Common myeloid progenitor, CD34-positive (primary cell): ENCODE measurements at regions not wholly inside any gene's neighbourhood (a gene's known extent, or its start where the extent isn't known, plus 50 kb on each side); places are given as distances from the start of the nearest gene placed in this dataset.

Source experiments
- CTCF ChIA-PET: fragments of 350-600 bp; sonication (Branson Sonifier 250); formaldehyde crosslinking; loops from one replicate; lab custom pipeline; 2021; ENCODE audit warnings: antibody characterized with exemption; lab: Charles Lee
- POLR2A ChIA-PET: fragments of 350-600 bp; sonication (Branson Sonifier 250); formaldehyde crosslinking; loops from one replicate; lab custom pipeline; 2021; ENCODE audit warnings: antibody characterized with exemption; lab: Charles Lee
- DNase-seq, 3 donors: peaks; one replicate each; pipeline versions ENCODE4 v3.0.0 to v3.0.0-alpha.2; 2013
- H3K27ac ChIP-seq, 2 experiments: 1 replicate in 1 of 2; 2 replicates in 1 of 2; pipeline ENCODE4 v1.7.0; 2013; ENCODE audit warnings: inconsistent platforms in 2 of 2, low read length in 2 of 2, mild to moderate bottlenecking in 2 of 2, low read depth in 1 of 2, moderate library complexity in 1 of 2; ENCODE audit not compliant: severe bottlenecking in 2 of 2, insufficient read depth in 1 of 2, poor library complexity in 1 of 2
- H3K27me3 ChIP-seq, 5 experiments: replicated peaks in 2 of 5; 1 replicate in 3 of 5; 2 replicates in 2 of 5; pipeline versions ENCODE4 v1.6.1 to v1.7.0; 2013; ENCODE audit warnings: low read length in 4 of 5, mild to moderate bottlenecking in 2 of 5, moderate library complexity in 2 of 5, inconsistent platforms in 1 of 5; ENCODE audit not compliant: insufficient read depth in 5 of 5, control insufficient read depth in 4 of 5
- H3K36me3 ChIP-seq, 4 experiments: 1 replicate in 2 of 4; 2 replicates in 2 of 4; pipeline versions ENCODE4 v1.6.1 to v1.7.0; 2013; ENCODE audit warnings: low read length in 3 of 4, control low read depth in 1 of 4, mild to moderate bottlenecking in 1 of 4; ENCODE audit not compliant: control insufficient read depth in 4 of 4, insufficient read depth in 4 of 4
- H3K4me1 ChIP-seq, 4 experiments: 1 replicate in 3 of 4; 2 replicates in 1 of 4; pipeline versions ENCODE4 v1.6.1 to v1.7.1; 2013; ENCODE audit warnings: low read length in 3 of 4, mild to moderate bottlenecking in 3 of 4, control low read depth in 1 of 4, inconsistent platforms in 1 of 4, moderate library complexity in 1 of 4; ENCODE audit not compliant: control insufficient read depth in 4 of 4, insufficient read depth in 4 of 4; ENCODE audit errors: control extremely low read depth in 1 of 4
- H3K4me3 ChIP-seq, 7 experiments: 1 replicate in 4 of 7; 2 replicates in 3 of 7; pipeline versions ENCODE4 v1.5.1 to v1.7.0; 2013; ENCODE audit warnings: mild to moderate bottlenecking in 7 of 7, low read length in 6 of 7, moderate library complexity in 6 of 7, inconsistent platforms in 2 of 7, low read depth in 2 of 7, control low read depth in 1 of 7; ENCODE audit not compliant: insufficient read depth in 4 of 7, control insufficient read depth in 1 of 7; ENCODE audit errors: extremely low read depth in 1 of 7
- H3K9me3 ChIP-seq, 5 experiments: 1 replicate in 4 of 5; 2 replicates in 1 of 5; pipeline versions ENCODE4 v1.6.1 to v1.7.1; 2013; ENCODE audit warnings: low read length in 4 of 5, mild to moderate bottlenecking in 2 of 5, inconsistent platforms in 1 of 5, low read depth in 1 of 5, moderate library complexity in 1 of 5; ENCODE audit not compliant: control insufficient read depth in 4 of 5, insufficient read depth in 2 of 5; ENCODE audit errors: control extremely low read depth in 1 of 5
- WGBS: methylation state at CpG from one replicate; pipeline ENCODE4 v1.1.5; 2013; ENCODE audit not compliant: insufficient coverage; 5-methylcytosine and 5-hydroxymethylcytosine counted together

GRCh38 chr2:3948191-3948590, 244.8 kb downstream of the DCDC2C start:
- no peak for DNase-seq
- peaks cover 0 to 2% (median 0%) of the 10 kb centered on the region in 5 experiments for H3K27me3 ChIP-seq
- peaks cover 0 to 13% (median 5%) of the 10 kb centered on the region in 5 experiments for H3K9me3 ChIP-seq
- ChIA-PET POLR2A (no interaction called here), CTCF (no interaction called here)
- H3K4me3 ChIP-seq, result no peak overlapping the region
- no peak overlapping the region for H3K27ac ChIP-seq
- WGBS, result 56% methylated on average over 7 of the region's 7 CpGs
- no peaks in the 10 kb centered on the region for H3K4me1 ChIP-seq
- no peaks in the 10 kb centered on the region for H3K36me3 ChIP-seq

GRCh38 chr2:3951131-3951954, 248.0 kb downstream of the DCDC2C start:
- Histone ChIP-seq H3K27ac (no peak overlapping the region), H3K27me3 (peaks cover 0 to 2% (median 0%) of the 10 kb centered on the region in 5 experiments), H3K4me3 (no peak overlapping the region), H3K4me1 (no peaks in the 10 kb centered on the region), H3K9me3 (peaks cover 0 to 13% (median 5%) of the 10 kb centered on the region in 5 experiments), H3K36me3 (no peaks in the 10 kb centered on the region)
- no peak for DNase-seq
- POLR2A ChIA-PET, result no interaction called here
- CTCF ChIA-PET, result interaction anchor here (0.8 kb wide), 1 partner anchor 8 kb away, joined by 3 read pairs; no protein-coding TSS in a partner anchor
- WGBS, result 98% methylated on average over 9 of the region's 11 CpGs

GRCh38 chr2:3952866-3953516, 249.6 kb downstream of the DCDC2C start:
- no peaks in the 10 kb centered on the region for H3K36me3 ChIP-seq
- POLR2A ChIA-PET, result no interaction called here
- H3K4me1 ChIP-seq, result no peaks in the 10 kb centered on the region
- no peak overlapping the region for H3K27ac ChIP-seq
- 97% methylated on average over 7 of the region's 12 CpGs for WGBS
- no peak overlapping the region for H3K4me3 ChIP-seq
- H3K27me3 ChIP-seq, result peaks cover 0 to 4% (median 3%) of the 10 kb centered on the region in 5 experiments
- H3K9me3 ChIP-seq, result peaks cover 0 to 13% (median 5%) of the 10 kb centered on the region in 5 experiments
- DNase-seq, result no peak
- CTCF ChIA-PET, result no interaction called here

GRCh38 chr2:3954261-3954660, 250.9 kb downstream of the DCDC2C start:
- H3K9me3 ChIP-seq, result peaks cover 0 to 13% (median 5%) of the 10 kb centered on the region in 5 experiments
- H3K4me1 ChIP-seq, result no peaks in the 10 kb centered on the region
- H3K4me3 ChIP-seq, result no peak overlapping the region
- no peak for DNase-seq
- H3K27ac ChIP-seq, result no peak overlapping the region
- peaks cover 0 to 4% (median 3%) of the 10 kb centered on the region in 5 experiments for H3K27me3 ChIP-seq
- POLR2A ChIA-PET, result no interaction called here
- CTCF ChIA-PET, result no interaction called here
- 81% methylated on average over 4 of the region's 5 CpGs for WGBS
- H3K36me3 ChIP-seq, result no peaks in the 10 kb centered on the region

- Histone ChIP-seq H3K4me1 (no peaks in the 10 kb centered on the region), H3K36me3 (no peaks in the 10 kb centered on the region), H3K9me3 (peaks cover 0 to 5% (median 0%) of the 10 kb centered on the region in 5 experiments), H3K4me3 (no peak overlapping the region), H3K27ac (no peak overlapping the region), H3K27me3 (peaks cover 0 to 4% (median 3%) of the 10 kb centered on the region in 5 experiments)
- 86% methylated on average over 8 of the region's 8 CpGs for WGBS
- ChIA-PET POLR2A (no interaction called here), CTCF (interaction anchor here (1.3 to 1.4 kb wide), 2 partner anchors 9 to 16 kb away, joined by 3 read pairs; no protein-coding TSS in a partner anchor)
- no peak for DNase-seq
These were observed 253.0 kb downstream of the DCDC2C start for GRCh38 chr2:3956406-3956805.

GRCh38 chr2:3956892-3957291, 253.5 kb downstream of the DCDC2C start:
- H3K27ac ChIP-seq, result no peak overlapping the region
- ChIA-PET CTCF (no interaction called here), POLR2A (no interaction called here)
- DNase-seq, result no peak
- H3K4me1 ChIP-seq, result no peaks in the 10 kb centered on the region
- H3K9me3 ChIP-seq, result peaks cover 0 to under 1% (median 0%) of the 10 kb centered on the region in 5 experiments
- H3K27me3 ChIP-seq, result peaks cover 0 to 4% (median 3%) of the 10 kb centered on the region in 5 experiments
- no peak overlapping the region for H3K4me3 ChIP-seq
- H3K36me3 ChIP-seq, result no peaks in the 10 kb centered on the region
- 82% methylated on average over 13 of the region's 13 CpGs for WGBS

- Histone ChIP-seq H3K36me3 (no peaks in the 10 kb centered on the region), H3K4me1 (no peaks in the 10 kb centered on the region), H3K27ac (no peak overlapping the region), H3K27me3 (peaks cover 0 to 7% (median 3%) of the 10 kb centered on the region in 5 experiments), H3K4me3 (no peak overlapping the region), H3K9me3 (no peaks in the 10 kb centered on the region)
- CTCF ChIA-PET, result interaction anchor here (2.4 to 2.5 kb wide), 2 partner anchors 95 to 1406 kb away, joined by 7 to 12 read pairs; no protein-coding TSS in a partner anchor
- no peak for DNase-seq
- 84% methylated on average over 9 of the region's 9 CpGs for WGBS
- POLR2A ChIA-PET, result no interaction called here
These were observed 255.1 kb downstream of the DCDC2C start for GRCh38 chr2:3958465-3958864.
